ENCODE measurements at regions not wholly inside any gene's neighbourhood (a gene's known extent, or its start where the extent isn't known, plus 50 kb on each side); places are given as distances from the start of the nearest gene placed in this dataset.

DNA sequence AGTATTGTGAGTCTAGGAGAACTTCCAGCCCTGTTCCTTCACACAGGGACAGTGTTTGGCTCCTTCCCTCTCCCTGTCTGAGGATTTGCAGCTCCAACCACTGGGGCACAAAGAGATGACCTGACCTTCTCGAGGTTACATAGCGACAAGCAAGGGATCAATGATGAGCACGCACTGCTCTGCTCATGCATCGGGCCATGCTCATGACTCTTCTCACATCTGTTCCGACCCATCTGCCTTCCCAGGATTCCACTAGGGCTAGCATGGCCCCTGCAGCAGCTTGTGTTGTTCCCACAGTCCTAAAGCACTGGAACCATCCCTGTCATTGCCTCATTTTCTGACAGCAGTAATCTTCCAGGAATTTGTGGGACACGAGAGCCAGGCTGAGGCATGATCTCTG is 78.8 kb upstream of the ARHGAP28 start:
- no peak for DNase-seq (ENCODE audit: low spot score)

DNA sequence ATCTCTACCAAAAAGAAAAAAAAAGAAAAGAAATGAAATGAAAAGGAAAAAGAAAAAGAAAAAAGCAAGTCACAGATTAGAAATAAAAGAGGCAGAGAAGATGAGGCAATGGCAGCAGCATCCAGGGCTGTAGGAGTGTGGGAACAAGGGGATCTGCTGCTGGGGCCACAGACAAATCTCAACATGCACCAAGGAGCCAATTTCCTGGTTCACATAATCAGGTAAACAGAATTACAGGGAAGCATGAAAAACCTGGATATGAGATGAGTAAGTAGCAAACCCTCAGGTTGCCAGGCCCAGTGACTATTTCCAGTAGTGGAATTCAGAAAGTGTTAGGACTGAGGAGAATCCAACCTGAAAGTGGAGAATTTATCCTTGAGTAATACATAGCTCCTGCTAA is 77.4 kb upstream of the ARHGAP28 start:
- no peak for DNase-seq (ENCODE audit: low spot score)

DNA sequence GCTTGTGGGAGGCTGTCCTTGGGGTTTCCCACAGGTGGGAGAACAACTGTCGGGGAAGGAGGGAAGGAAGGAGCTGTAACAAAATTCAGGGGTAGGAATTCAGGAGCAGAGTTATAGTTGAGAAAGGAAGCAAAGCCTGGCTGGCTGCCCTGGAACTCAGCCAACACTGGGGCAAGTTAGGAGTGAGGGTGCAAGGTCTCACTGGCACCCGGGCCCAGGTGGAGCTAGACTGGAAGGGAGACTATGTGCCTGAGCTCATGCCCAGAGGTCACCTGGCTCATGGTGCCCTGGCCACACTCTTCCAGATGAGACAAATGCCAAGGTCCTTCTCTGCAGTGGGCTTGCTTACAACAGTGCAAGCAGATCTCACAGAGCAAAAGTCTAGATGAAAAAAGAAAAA is 75.6 kb upstream of the ARHGAP28 start:
- DNase-seq (ENCODE audit: low spot score) = no peak

DNA sequence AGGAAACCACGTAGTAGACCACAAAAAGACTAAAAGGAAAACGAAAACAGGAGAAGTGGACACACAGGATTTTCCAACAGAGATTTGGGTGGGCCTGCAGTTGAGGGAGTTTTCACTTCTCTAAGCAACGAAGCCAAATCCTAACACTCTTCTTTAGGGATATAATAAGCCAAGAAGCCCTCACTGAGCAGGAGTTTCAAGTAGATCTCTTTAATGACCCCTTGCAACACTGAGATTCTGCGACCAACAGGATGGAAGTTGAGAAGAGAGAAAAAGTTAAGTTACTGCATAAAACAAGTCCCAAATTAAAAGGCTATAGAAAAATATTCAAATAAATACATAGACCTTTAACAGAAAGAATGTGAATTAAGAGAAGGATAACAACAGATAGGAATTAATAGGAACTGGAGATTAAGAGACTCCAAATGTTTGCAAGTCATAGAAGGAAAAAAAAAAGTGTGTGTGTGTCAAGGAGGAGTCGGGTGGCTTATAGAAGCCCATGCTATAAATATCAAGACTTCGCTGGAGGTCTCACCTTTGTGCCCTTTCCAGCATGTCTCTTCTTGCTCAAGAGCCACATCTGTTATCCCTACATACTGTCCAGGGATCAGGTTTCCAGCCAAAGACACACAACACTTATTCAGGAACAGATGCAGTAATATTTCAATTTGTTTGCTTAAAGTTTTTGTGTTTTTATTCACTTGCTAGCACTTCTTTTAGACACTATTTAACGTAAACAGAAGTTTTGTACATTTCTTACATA is 69.4 kb upstream of the ARHGAP28 start:
- no peak for DNase-seq (ENCODE audit: low spot score)

DNA sequence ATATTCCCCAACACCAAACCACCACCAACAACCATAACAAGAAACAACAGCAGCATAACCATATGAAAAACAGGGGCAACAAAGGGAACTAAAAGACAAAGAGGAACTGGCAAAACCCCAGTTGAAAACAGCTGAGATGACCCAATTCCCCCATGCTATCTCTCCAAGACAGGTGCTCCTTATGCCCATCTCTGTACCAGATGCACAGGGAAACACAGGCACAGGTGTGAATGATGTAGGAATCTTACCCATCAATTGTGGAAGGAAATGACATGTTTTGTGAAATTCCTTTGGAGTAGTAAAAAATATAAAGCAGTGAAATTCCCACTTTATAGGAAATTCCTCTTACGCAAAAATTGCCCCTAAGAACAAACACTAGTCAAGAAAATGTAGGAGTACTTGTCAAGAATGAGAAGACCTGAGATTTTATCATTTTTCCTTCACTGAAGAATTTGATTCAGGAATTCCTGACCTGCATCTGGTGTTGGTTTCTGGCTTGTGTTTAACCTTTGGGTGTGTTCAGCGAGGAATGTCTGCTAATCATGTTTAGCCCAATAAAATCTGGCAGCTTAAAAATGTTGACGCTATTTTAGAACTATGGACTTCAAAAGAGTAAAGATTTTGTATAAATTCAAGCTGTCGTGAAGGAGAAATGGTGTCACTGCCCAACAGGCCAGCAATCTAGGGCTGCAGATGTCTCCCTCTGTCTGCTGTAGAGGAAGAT is 67.7 kb upstream of the ARHGAP28 start:
- DNase-seq (ENCODE audit: low spot score) = no peak

DNA sequence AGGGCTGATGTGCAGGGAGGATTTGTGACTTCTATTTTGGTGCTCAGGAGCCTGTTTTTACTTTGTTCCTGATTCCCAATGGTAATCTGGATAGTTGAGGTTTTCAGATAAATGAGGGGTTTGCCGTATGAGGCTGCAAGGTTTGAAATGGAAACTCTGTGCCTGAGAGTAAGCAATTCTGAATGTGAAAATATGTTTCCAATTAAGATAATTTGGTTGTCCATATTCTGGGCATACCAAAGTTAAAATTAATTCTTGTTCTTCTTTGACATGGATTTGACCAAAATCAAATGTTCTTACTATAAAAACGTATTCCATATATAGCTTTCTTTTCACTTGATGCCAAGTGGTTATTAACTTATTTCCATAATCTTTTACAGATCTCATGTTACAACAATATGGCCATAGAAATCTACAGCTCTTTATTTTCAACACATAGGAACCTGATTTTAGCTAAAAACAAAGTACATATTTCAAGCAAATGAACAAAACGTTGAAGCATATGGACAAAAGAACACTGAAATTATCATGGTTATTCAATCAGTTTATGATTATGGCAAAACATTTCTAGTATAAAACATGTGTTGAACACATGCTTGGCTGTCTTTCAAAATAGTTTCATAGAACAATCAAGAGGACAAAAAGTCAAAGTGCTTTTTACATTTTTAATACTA is 63.4 kb upstream of the ARHGAP28 start:
- no peak for DNase-seq (ENCODE audit: low spot score)

DNA sequence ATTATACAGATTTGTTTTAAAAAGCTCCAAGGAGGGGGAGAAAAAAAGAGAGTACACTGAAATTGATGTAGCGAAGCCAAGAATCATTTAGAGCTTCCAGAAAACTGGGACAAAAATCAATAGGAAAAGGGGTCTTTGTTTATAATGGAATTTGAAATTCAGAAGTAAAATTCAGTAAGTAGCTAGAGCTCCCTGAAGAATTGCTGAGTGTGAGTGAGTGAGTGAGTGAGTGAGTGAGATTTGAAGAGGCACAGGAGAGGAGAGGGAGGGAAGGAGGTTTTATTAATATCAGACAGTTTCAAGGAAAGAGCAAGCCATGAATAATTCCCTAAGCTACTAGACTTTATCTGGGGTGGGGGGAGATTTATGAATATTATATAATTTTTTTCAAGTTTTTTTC is 60.7 kb upstream of the ARHGAP28 start:
- DNase-seq (ENCODE audit: low spot score) = no peak

DNA sequence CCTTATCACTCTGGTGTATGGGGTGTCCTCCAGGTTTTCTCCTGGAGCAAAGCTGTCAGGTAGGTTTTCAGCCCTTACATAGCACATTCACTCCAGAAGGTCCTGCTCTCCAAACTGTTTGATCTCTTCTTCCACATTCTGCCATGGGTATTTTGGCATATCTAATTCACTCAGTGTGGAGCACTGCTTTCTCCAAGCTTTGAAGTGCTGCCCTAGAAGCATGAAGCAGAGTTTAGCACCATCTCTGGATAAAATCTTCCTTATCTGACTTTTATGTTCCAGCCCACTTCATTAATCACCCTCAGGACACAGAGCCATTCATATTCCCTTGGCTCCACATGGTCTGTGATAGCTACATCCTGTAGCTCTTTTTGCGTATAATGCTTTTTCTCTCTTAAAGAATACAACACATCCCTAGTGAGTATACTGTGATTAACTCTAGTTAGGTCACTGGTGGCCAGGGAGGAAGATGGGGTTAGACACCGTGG is 56.7 kb upstream of the ARHGAP28 start:
- DNase-seq (ENCODE audit: low spot score) = no peak

DNA sequence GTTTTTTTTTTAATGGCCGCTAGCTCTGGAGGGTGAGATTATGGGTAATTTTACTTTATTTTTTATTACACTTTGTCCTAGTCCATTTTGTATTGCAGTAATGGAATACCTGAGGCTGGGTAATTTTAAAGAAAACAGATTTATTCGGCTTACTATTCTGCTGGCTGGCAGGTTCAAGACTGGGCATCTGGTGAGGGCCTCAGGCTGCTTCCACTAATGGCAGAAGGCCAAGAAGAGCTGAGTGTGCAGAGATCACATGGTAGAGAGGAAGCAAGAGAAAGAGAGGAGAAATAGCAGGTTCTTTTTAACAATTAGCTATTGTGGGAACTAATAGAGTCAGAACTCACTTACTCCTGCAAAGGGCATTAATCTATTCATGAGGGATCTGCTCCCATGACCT is 52.4 kb upstream of the ARHGAP28 start:
- DNase-seq (ENCODE audit: low spot score) = no peak

DNA sequence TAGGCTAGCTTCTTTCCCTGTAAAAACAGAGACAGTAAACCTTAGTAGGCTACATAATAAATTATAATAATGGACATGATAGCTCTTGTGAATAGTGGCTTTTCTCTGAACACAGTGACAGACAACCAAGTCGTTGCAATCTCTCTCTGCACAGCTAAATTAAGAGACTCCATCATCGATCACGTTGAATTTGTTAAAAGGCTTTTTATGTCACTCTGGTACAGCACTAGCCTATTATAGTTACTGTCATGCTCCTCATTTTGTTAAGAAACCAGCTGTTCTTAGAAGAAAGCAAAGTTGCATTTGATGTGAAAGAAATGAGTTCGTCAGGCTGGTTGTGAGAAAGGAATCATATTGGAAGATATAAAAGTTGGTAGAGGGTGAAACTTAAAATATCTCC is 50.3 kb upstream of the ARHGAP28 start:
- DNase-seq (ENCODE audit: low spot score) = no peak
